H1 (cell line): ENCODE measurements at regions not wholly inside any gene's neighbourhood (a gene's known extent, or its start where the extent isn't known, plus 50 kb on each side); places are given as distances from the start of the nearest gene placed in this dataset.

Source experiments
- BCL11A ChIP-seq, 2 experiments: IDR thresholded peaks; one replicate each; pipeline ENCODE4 v1.6.1; 2011; ENCODE audit warnings: low read depth in 2 of 2, low read length in 2 of 2, mild to moderate bottlenecking in 2 of 2
- CHD1 ChIP-seq: IDR thresholded peaks from 2 replicates; pipeline ENCODE4 v1.6.1; 2012; ENCODE audit warnings: low read depth, low read length, improper control_type of control experiment
- EGR1 ChIP-seq: IDR thresholded peaks from 2 replicates; pipeline ENCODE4 v1.6.1; 2011; ENCODE audit warnings: low read depth, low read length, borderline replicate concordance
- HDAC2 ChIP-seq, 2 experiments: fragments of 300-600 bp in 1 of 2; sonication (generic) in 1 of 2; IDR thresholded peaks; 2 replicates each; pipeline ENCODE4 v1.6.1; 2011 to 2012; ENCODE audit warnings: low read depth in 2 of 2, low read length in 2 of 2, mild to moderate bottlenecking in 2 of 2, moderate library complexity in 2 of 2, borderline replicate concordance in 1 of 2, inconsistent platforms in 1 of 2
- JUN ChIP-seq: IDR thresholded peaks from 2 replicates; pipeline ENCODE4 v1.6.1; 2011; ENCODE audit warnings: low read depth, mild to moderate bottlenecking, improper control_type of control experiment, low read length
- KDM1A ChIP-seq: fragments of 200-600, 300-600 bp; sonication (generic); IDR thresholded peaks from 2 replicates; pipeline ENCODE4 v1.7.1; 2016; ENCODE audit warnings: mild to moderate bottlenecking, low read length, borderline replicate concordance
- NANOG ChIP-seq: IDR thresholded peaks from 2 replicates; pipeline ENCODE4 v1.6.1; 2011; ENCODE audit warnings: low read length, low read depth, mild to moderate bottlenecking, inconsistent platforms; ENCODE audit not compliant: insufficient read depth, poor library complexity, severe bottlenecking
- POLR2A ChIP-seq, 2 experiments: IDR thresholded peaks; 1 replicate in 1 of 2; 2 replicates in 1 of 2; pipeline ENCODE4 v1.6.1; 2011; ENCODE audit warnings: low read depth in 2 of 2, low read length in 2 of 2, mild to moderate bottlenecking in 2 of 2; ENCODE audit errors: control extremely low read depth in 1 of 2
- SP1 ChIP-seq: IDR thresholded peaks from 2 replicates; pipeline ENCODE4 v1.6.1; 2011; ENCODE audit warnings: low read depth, low read length
- SUZ12 ChIP-seq: fragments of 200-600 bp; sonication (generic); IDR thresholded peaks from 2 replicates; pipeline ENCODE4 v1.6.1; 2012; ENCODE audit warnings: mild to moderate bottlenecking, inconsistent platforms, low read length, moderate library complexity, mixed read lengths
- TF ChIP-seq, protein P1 (sequence below): fragments of 300-600 bp; sonication (generic); IDR thresholded peaks from 2 replicates; pipeline ENCODE4 v1.7.1; 2012; ENCODE audit warnings: low read length, moderate library complexity, mild to moderate bottlenecking, inconsistent platforms; ENCODE audit not compliant: insufficient replicate concordance
- TF ChIP-seq, protein P2 (sequence below): IDR thresholded peaks from 2 replicates; pipeline ENCODE4 v1.6.1; 2012; ENCODE audit warnings: inconsistent platforms

DNA sequence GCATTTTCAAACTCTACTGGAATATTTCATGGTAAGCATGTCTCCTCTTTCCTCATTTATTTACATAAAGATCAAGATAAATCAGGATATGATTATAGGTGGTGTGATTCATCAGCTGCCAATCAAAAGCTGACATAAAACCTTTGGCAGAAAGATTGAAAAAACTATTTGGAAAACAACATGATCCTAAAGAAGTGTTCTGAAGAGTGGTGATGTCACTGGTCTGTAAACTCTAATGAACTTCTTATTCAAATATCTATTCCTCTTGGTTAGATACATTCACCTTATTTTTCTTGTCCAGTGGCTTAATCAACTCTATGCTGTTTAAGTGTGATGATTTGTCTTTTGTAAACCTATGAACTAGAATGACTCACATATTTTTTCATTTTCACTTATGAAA lies 535.5 kb upstream of the CITED2 start (continued):
- TF ChIP-seq, protein P1, sequence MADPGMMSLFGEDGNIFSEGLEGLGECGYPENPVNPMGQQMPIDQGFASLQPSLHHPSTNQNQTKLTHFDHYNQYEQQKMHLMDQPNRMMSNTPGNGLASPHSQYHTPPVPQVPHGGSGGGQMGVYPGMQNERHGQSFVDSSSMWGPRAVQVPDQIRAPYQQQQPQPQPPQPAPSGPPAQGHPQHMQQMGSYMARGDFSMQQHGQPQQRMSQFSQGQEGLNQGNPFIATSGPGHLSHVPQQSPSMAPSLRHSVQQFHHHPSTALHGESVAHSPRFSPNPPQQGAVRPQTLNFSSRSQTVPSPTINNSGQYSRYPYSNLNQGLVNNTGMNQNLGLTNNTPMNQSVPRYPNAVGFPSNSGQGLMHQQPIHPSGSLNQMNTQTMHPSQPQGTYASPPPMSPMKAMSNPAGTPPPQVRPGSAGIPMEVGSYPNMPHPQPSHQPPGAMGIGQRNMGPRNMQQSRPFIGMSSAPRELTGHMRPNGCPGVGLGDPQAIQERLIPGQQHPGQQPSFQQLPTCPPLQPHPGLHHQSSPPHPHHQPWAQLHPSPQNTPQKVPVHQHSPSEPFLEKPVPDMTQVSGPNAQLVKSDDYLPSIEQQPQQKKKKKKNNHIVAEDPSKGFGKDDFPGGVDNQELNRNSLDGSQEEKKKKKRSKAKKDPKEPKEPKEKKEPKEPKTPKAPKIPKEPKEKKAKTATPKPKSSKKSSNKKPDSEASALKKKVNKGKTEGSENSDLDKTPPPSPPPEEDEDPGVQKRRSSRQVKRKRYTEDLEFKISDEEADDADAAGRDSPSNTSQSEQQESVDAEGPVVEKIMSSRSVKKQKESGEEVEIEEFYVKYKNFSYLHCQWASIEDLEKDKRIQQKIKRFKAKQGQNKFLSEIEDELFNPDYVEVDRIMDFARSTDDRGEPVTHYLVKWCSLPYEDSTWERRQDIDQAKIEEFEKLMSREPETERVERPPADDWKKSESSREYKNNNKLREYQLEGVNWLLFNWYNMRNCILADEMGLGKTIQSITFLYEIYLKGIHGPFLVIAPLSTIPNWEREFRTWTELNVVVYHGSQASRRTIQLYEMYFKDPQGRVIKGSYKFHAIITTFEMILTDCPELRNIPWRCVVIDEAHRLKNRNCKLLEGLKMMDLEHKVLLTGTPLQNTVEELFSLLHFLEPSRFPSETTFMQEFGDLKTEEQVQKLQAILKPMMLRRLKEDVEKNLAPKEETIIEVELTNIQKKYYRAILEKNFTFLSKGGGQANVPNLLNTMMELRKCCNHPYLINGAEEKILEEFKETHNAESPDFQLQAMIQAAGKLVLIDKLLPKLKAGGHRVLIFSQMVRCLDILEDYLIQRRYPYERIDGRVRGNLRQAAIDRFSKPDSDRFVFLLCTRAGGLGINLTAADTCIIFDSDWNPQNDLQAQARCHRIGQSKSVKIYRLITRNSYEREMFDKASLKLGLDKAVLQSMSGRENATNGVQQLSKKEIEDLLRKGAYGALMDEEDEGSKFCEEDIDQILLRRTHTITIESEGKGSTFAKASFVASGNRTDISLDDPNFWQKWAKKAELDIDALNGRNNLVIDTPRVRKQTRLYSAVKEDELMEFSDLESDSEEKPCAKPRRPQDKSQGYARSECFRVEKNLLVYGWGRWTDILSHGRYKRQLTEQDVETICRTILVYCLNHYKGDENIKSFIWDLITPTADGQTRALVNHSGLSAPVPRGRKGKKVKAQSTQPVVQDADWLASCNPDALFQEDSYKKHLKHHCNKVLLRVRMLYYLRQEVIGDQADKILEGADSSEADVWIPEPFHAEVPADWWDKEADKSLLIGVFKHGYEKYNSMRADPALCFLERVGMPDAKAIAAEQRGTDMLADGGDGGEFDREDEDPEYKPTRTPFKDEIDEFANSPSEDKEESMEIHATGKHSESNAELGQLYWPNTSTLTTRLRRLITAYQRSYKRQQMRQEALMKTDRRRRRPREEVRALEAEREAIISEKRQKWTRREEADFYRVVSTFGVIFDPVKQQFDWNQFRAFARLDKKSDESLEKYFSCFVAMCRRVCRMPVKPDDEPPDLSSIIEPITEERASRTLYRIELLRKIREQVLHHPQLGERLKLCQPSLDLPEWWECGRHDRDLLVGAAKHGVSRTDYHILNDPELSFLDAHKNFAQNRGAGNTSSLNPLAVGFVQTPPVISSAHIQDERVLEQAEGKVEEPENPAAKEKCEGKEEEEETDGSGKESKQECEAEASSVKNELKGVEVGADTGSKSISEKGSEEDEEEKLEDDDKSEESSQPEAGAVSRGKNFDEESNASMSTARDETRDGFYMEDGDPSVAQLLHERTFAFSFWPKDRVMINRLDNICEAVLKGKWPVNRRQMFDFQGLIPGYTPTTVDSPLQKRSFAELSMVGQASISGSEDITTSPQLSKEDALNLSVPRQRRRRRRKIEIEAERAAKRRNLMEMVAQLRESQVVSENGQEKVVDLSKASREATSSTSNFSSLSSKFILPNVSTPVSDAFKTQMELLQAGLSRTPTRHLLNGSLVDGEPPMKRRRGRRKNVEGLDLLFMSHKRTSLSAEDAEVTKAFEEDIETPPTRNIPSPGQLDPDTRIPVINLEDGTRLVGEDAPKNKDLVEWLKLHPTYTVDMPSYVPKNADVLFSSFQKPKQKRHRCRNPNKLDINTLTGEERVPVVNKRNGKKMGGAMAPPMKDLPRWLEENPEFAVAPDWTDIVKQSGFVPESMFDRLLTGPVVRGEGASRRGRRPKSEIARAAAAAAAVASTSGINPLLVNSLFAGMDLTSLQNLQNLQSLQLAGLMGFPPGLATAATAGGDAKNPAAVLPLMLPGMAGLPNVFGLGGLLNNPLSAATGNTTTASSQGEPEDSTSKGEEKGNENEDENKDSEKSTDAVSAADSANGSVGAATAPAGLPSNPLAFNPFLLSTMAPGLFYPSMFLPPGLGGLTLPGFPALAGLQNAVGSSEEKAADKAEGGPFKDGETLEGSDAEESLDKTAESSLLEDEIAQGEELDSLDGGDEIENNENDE: no peak
- TF ChIP-seq POLR2A (IDR thresholded peaks at IDR 0.05; ENCODE audit: control extremely low read depth in 1 of 2, low read depth in 2 of 2, low read length in 2 of 2) (no peak), SUZ12 (no peak), KDM1A (no peak), HDAC2 (IDR thresholded peaks at IDR 0.05; ENCODE audit: borderline replicate concordance in 1 of 2, low read depth in 2 of 2, low read length in 2 of 2) (no peak), NANOG (no peak), CHD1 (no peak), JUN (no peak), SP1 (no peak), BCL11A (IDR thresholded peaks at IDR 0.05; ENCODE audit: low read depth in 2 of 2, low read length in 2 of 2) (no peak), EGR1 (no peak)
- TF ChIP-seq, protein P2, sequence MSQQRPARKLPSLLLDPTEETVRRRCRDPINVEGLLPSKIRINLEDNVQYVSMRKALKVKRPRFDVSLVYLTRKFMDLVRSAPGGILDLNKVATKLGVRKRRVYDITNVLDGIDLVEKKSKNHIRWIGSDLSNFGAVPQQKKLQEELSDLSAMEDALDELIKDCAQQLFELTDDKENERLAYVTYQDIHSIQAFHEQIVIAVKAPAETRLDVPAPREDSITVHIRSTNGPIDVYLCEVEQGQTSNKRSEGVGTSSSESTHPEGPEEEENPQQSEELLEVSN: no peak
